Mucosa of descending colon (tissue), 3 donors: ENCODE measurements at regions not wholly inside any gene's neighbourhood (a gene's known extent, or its start where the extent isn't known, plus 50 kb on each side); places are given as distances from the start of the nearest gene placed in this dataset.

Experiments used
- ATAC-seq: fragments of 200-7000 bp; cut with Tn5 transposase; one replicate; pipeline ENCODE4 v1.9.1; 2020; ENCODE audit warnings: mild to moderate bottlenecking, moderate library complexity
- DNase-seq, 3 donors: peaks; one replicate each; pipeline ENCODE4 v3.0.0-alpha.2; 2020
- H3K36me3 ChIP-seq: fragments of 200-600 bp; one replicate; pipeline ENCODE4 v1.8.0; 2021; ENCODE audit warnings: low read depth, mild to moderate bottlenecking
- H3K4me1 ChIP-seq: fragments of 200-600 bp; one replicate; pipeline ENCODE4 v1.8.0; 2021; ENCODE audit warnings: low read depth, mild to moderate bottlenecking
- H3K4me3 ChIP-seq: fragments of 200-600 bp; one replicate; pipeline ENCODE4 v1.8.0; 2021; ENCODE audit warnings: mild to moderate bottlenecking
- H3K9me3 ChIP-seq: fragments of 200-600 bp; one replicate; pipeline ENCODE4 v1.8.0; 2021; ENCODE audit warnings: mild to moderate bottlenecking
- intact Hi-C, 2 donors: fragments of 100-400 bp; cut with DNase I in 1 of 2; cut with micrococcal nuclease in 1 of 2; formaldehyde crosslinking; loops; one replicate each; pipeline versions ENCODE4 v1.11.0 to v1.11.1; 2022; cut with DNase I, micrococcal nuclease
- TF ChIP-seq, protein P1 (sequence below): fragments of 200-600 bp; IDR thresholded peaks from one replicate; pipeline ENCODE4 v1.8.0; 2022; ENCODE audit warnings: antibody characterized with exemption, mild to moderate bottlenecking
- donor health status: DM: no; HTN: no; CAD: no; lungs with moderate emphysema.
- donor health status: DM: no; HTN: no; CAD: no.
- donor health status: DM: no; HTN: yes; CAD: no.

DNA sequence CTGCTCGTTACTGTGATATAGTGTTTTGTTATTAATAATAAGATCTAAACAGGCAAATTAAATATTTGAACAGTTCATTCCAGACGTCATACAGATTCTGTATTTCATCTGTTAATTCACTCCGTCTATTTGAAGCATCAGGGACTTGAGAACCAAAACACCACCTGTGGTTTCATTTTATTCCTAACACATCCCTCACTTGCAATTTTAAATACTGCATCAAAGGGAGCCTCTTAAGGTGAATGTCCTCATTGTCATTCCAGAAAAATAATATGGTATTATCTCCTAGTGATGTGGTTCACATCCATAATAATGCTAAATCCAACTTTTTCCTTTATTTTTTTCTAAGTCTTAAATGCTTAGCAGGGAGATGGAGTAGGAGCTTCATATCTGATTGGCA is 1390.9 kb upstream of the CADM2 start:
- H3K4me1 ChIP-seq, result no peaks in the 10 kb centered on the region
- no peak overlapping the region for H3K4me3 ChIP-seq
- ATAC-seq (no peak), DNase-seq (no peak)
- no peaks in the 10 kb centered on the region for H3K9me3 ChIP-seq
- no peaks in the 10 kb centered on the region for H3K36me3 ChIP-seq
- intact Hi-C loops, result no loop called here
- TF ChIP-seq, protein P1, sequence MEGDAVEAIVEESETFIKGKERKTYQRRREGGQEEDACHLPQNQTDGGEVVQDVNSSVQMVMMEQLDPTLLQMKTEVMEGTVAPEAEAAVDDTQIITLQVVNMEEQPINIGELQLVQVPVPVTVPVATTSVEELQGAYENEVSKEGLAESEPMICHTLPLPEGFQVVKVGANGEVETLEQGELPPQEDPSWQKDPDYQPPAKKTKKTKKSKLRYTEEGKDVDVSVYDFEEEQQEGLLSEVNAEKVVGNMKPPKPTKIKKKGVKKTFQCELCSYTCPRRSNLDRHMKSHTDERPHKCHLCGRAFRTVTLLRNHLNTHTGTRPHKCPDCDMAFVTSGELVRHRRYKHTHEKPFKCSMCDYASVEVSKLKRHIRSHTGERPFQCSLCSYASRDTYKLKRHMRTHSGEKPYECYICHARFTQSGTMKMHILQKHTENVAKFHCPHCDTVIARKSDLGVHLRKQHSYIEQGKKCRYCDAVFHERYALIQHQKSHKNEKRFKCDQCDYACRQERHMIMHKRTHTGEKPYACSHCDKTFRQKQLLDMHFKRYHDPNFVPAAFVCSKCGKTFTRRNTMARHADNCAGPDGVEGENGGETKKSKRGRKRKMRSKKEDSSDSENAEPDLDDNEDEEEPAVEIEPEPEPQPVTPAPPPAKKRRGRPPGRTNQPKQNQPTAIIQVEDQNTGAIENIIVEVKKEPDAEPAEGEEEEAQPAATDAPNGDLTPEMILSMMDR, result no peak

DNA sequence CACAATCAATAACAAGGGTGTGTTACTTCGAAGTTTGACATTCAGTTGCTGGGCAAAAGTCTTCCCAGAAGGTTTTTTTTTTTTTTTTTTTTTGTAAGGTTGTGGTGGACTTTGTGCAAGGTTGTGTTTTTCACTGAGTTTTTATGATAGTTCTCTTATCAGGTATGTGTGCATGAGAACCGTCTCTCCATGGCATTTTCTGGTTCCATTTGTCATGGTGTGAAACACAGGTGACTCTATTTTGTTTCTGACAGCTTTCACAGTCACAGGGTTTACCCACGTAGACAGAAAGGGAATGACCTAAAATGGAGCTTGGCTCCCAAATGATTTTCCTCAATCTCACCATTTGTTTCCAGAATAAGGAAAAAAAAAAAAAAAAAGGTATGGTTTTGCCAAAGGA is 1377.2 kb upstream of the CADM2 start:
- Histone ChIP-seq H3K4me1 (no peaks in the 10 kb centered on the region), H3K9me3 (peaks cover 18% of the 10 kb centered on the region), H3K4me3 (no peak overlapping the region), H3K36me3 (no peaks in the 10 kb centered on the region)
- TF ChIP-seq, protein P1, result no peak
- ATAC-seq, result no peak
- no peak for DNase-seq
- intact Hi-C loops, result no loop called here

GRCh38 chr3:83601704-83602103 is 1357.1 kb upstream of the CADM2 start:
- H3K4me3 ChIP-seq, result no peak overlapping the region
- no peak for DNase-seq
- intact Hi-C loops, result no loop called here
- TF ChIP-seq, protein P1, result no peak
- H3K9me3 ChIP-seq, result peaks cover 15% of the 10 kb centered on the region
- ATAC-seq, result no peak
- H3K4me1 ChIP-seq, result no peaks in the 10 kb centered on the region
- H3K36me3 ChIP-seq, result no peaks in the 10 kb centered on the region

GRCh38 chr3:83622526-83622925 is 1336.3 kb upstream of the CADM2 start:
- no peak overlapping the region for H3K4me3 ChIP-seq
- TF ChIP-seq, protein P1, result no peak
- H3K4me1 ChIP-seq, result no peaks in the 10 kb centered on the region
- DNase-seq (no peak), ATAC-seq (no peak)
- no peaks in the 10 kb centered on the region for H3K36me3 ChIP-seq
- intact Hi-C loops, result no loop called here
- H3K9me3 ChIP-seq, result peaks cover 23% of the 10 kb centered on the region

GRCh38 chr3:83625261-83625660 is 1333.5 kb upstream of the CADM2 start:
- intact Hi-C loops, result no loop called here
- ATAC-seq (no peak), DNase-seq (no peak)
- TF ChIP-seq, protein P1, result no peak
- H3K4me1 ChIP-seq, result no peaks in the 10 kb centered on the region
- H3K4me3 ChIP-seq, result no peak overlapping the region
- no peaks in the 10 kb centered on the region for H3K36me3 ChIP-seq
- H3K9me3 ChIP-seq, result peaks cover 16% of the 10 kb centered on the region

GRCh38 chr3:83628471-83628870 is 1330.3 kb upstream of the CADM2 start:
- Histone ChIP-seq H3K36me3 (no peaks in the 10 kb centered on the region), H3K9me3 (peaks cover 21% of the 10 kb centered on the region), H3K4me1 (no peaks in the 10 kb centered on the region), H3K4me3 (no peak overlapping the region)
- intact Hi-C loops, result no loop called here
- TF ChIP-seq, protein P1, result no peak
- DNase-seq (no peak), ATAC-seq (no peak)
